Sigmoid colon (tissue), 6 donors: ENCODE measurements at regions not wholly inside any gene's neighbourhood (a gene's known extent, or its start where the extent isn't known, plus 50 kb on each side); places are given as distances from the start of the nearest gene placed in this dataset.

Experiments
- DNase-seq: peaks from one replicate; pipeline ENCODE4 v3.0.0-alpha.2; 2019
- H3K27ac ChIP-seq, 4 donors: fragments of 200-600 bp; sonication (generic); one replicate each; pipeline ENCODE4 v1.5.1; 2016 to 2019; ENCODE audit warnings: mild to moderate bottlenecking in 1 of 4
- H3K27me3 ChIP-seq, 3 donors: fragments of 200-600 bp; sonication (generic); one replicate each; pipeline ENCODE4 v1.5.1; 2019; ENCODE audit warnings: mild to moderate bottlenecking in 1 of 3
- H3K36me3 ChIP-seq, 4 donors: fragments of 200-600 bp; sonication (generic); one replicate each; pipeline ENCODE4 v1.5.1; 2016 to 2019
- H3K4me1 ChIP-seq, 4 donors: fragments of 200-600 bp; sonication (generic); one replicate each; pipeline ENCODE4 v1.5.1; 2017 to 2019
- H3K4me3 ChIP-seq, 4 donors: fragments of 200-600 bp; sonication (generic); one replicate each; pipeline ENCODE4 v1.5.1; 2017 to 2019; ENCODE audit warnings: mild to moderate bottlenecking in 2 of 4, moderate library complexity in 1 of 4
- H3K9me3 ChIP-seq, 4 donors: fragments of 200-600 bp in 3 of 4; sonication (generic) in 3 of 4; one replicate each; pipeline versions ENCODE4 v1.5.1 to v1.6.1; 2013 to 2019
- EP300 ChIP-seq, 4 donors: sonication (generic); formaldehyde crosslinking; IDR thresholded peaks; one replicate each; pipeline ENCODE4 v1.6.1; 2017; ENCODE audit warnings: antibody characterized with exemption in 4 of 4
- POLR2A ChIP-seq, 2 donors: fragments of 450-650 bp; IDR thresholded peaks; one replicate each; pipeline ENCODE4 v1.6.1; 2016; ENCODE audit warnings: antibody characterized with exemption in 2 of 2, mild to moderate bottlenecking in 2 of 2, moderate library complexity in 2 of 2
- POLR2AphosphoS5 ChIP-seq, 4 donors: sonication (generic); formaldehyde crosslinking; IDR thresholded peaks; one replicate each; pipeline ENCODE4 v1.6.1; 2017; ENCODE audit warnings: antibody characterized with exemption in 4 of 4
- WGBS, 2 donors: extraction: QIAGEN DNeasy Blood & Tissue Kit; methylation state at CpG; one replicate each; pipeline ENCODE4 v1.1.7; 2013; 5-methylcytosine and 5-hydroxymethylcytosine counted together
- intact Hi-C: fragments of 100-400 bp; cut with DNase I; formaldehyde crosslinking; loops from one replicate; pipeline ENCODE4 v1.15.1; 2023
- TF ChIP-seq, protein P1 (sequence below), 4 experiments: fragments of 450-650 bp in 3 of 4; fragments of 200-600 bp in 1 of 4; IDR thresholded peaks; one replicate each; pipeline ENCODE4 v1.5.1; 2016 to 2019; ENCODE audit warnings: antibody characterized with exemption in 4 of 4, mild to moderate bottlenecking in 3 of 4, moderate library complexity in 2 of 4
- donor health status: healthy with polysubstance abuse.
- donor health status: healthy.

DNA sequence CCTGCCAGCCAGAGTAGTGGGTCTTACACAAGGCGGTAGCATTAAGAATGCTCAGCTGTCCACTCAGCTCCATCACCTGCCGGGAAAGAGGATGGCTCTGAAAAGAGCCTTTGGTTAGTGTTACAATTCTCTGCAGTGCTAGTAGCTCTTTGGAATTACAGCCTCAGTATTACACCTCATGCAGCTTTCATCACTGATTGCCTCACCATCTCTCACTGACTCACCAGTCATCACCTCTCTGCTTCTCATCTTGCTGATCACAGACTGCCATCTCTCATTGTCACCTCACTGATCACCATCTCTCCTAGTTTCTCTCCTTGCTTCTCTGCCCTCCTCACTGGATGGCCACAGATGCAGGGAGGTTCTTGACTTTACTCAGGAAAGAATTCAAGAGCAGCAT is 573.5 kb upstream of the SETBP1 start:
- H3K4me3 ChIP-seq, result no peak overlapping the region
- intact Hi-C loops, result loop anchor here (10.0 kb wide), 1 partner anchor 1108 kb away; no protein-coding TSS in a partner anchor
- H3K9me3 ChIP-seq, result no peaks in the 10 kb centered on the region
- no peaks in the 10 kb centered on the region for H3K4me1 ChIP-seq
- H3K36me3 ChIP-seq, result no peaks in the 10 kb centered on the region
- DNase-seq, result no peak
- H3K27ac ChIP-seq, result no peak overlapping the region
- TF ChIP-seq POLR2AphosphoS5 (IDR thresholded peaks at IDR 0.05) (no peak), POLR2A (IDR thresholded peaks at IDR 0.05) (no peak), EP300 (IDR thresholded peaks at IDR 0.05) (no peak)
- TF ChIP-seq, protein P1, sequence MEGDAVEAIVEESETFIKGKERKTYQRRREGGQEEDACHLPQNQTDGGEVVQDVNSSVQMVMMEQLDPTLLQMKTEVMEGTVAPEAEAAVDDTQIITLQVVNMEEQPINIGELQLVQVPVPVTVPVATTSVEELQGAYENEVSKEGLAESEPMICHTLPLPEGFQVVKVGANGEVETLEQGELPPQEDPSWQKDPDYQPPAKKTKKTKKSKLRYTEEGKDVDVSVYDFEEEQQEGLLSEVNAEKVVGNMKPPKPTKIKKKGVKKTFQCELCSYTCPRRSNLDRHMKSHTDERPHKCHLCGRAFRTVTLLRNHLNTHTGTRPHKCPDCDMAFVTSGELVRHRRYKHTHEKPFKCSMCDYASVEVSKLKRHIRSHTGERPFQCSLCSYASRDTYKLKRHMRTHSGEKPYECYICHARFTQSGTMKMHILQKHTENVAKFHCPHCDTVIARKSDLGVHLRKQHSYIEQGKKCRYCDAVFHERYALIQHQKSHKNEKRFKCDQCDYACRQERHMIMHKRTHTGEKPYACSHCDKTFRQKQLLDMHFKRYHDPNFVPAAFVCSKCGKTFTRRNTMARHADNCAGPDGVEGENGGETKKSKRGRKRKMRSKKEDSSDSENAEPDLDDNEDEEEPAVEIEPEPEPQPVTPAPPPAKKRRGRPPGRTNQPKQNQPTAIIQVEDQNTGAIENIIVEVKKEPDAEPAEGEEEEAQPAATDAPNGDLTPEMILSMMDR (IDR thresholded peaks at IDR 0.05), result no peak
- H3K27me3 ChIP-seq, result no peaks in the 10 kb centered on the region
- 92 to 94% methylated on average over 2 of the region's 2 CpGs for WGBS, 2 donors

DNA sequence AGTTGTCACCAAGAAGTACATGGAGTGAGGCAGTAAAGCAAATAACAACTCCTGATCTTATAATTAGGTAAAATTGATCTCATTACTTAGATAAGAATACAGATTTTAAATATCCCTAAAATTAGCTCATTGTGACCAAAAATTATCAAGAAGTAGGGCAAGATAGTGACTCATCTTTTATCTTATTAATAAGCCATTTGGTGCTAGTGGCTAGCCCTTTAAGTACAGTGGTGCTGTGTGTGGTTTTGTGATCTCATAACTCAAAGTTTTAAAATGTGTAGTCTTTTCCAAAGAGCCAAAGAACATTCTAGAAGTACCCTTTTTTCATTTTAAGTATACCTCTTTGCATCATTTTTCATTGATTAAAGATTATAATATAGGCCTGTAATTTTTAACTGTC is 569.4 kb upstream of the SETBP1 start:
- Histone ChIP-seq H3K27ac (no peak overlapping the region), H3K36me3 (no peaks in the 10 kb centered on the region), H3K27me3 (no peaks in the 10 kb centered on the region), H3K9me3 (no peaks in the 10 kb centered on the region), H3K4me3 (no peak overlapping the region), H3K4me1 (no peaks in the 10 kb centered on the region)
- TF ChIP-seq, protein P1 (IDR thresholded peaks at IDR 0.05), result no peak
- TF ChIP-seq EP300 (IDR thresholded peaks at IDR 0.05) (no peak), POLR2A (IDR thresholded peaks at IDR 0.05) (no peak), POLR2AphosphoS5 (IDR thresholded peaks at IDR 0.05) (no peak)
- intact Hi-C loops, result loop anchor here (10.0 kb wide), 1 partner anchor 563 kb away; no protein-coding TSS in a partner anchor
- no peak for DNase-seq

DNA sequence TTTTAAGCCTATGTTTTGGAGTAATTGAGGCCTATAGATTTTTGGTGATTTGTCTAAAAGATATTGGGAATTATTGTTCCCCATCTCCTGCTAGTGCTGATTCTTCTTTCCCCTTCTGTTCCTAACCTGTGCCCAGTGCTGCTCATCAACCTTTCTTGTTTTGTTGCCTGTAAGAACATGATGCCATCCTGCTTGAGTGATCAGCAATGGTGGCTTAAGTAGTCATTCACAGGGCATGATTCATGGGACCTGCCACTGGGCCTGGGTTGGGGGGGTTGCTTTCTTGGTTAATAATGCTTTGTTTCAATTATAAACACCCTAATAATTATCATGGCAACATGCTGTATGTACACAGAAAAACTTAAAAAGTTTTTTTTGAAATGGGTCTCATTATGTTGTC is 562.9 kb upstream of the SETBP1 start:
- intact Hi-C loops, result loop anchor here (10.0 kb wide), 1 partner anchor 557 kb away; no protein-coding TSS in a partner anchor

DNA sequence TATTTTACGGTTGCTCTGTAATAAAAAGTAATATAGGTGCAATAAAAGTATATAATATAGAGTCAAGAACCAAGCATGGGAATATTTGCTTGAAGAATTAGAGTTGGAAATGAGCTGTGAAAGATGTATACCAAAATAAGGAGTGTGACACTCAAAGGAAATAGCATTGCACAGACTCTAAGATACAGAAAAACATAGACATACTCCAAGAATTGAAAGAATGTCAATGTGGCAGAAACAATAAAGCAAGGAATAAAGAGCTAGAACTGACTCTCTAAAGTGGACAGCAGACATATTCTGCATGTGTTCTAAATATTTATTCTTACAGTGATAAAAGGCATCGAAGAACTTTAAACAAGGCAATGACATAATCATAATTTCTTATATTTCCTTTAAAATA is 561.1 kb upstream of the SETBP1 start:
- H3K36me3 ChIP-seq, result no peaks in the 10 kb centered on the region
- intact Hi-C loops, result loop anchor here (10.0 kb wide), 1 partner anchor 555 kb away; no protein-coding TSS in a partner anchor
- no peak overlapping the region for H3K27ac ChIP-seq
- no peak for DNase-seq
- H3K4me3 ChIP-seq, result no peak overlapping the region
- WGBS, 2 donors, result 19 to 66% methylated on average over 2 of the region's 2 CpGs
- no peaks in the 10 kb centered on the region for H3K9me3 ChIP-seq
- H3K27me3 ChIP-seq, result no peaks in the 10 kb centered on the region
- no peak for TF ChIP-seq EP300 (IDR thresholded peaks at IDR 0.05)
- no peak for TF ChIP-seq POLR2A (IDR thresholded peaks at IDR 0.05)
- TF ChIP-seq, protein P1 (IDR thresholded peaks at IDR 0.05), result no peak
- no peak for TF ChIP-seq POLR2AphosphoS5 (IDR thresholded peaks at IDR 0.05)
- H3K4me1 ChIP-seq, result peaks cover 0 to 8% (median 0%) of the 10 kb centered on the region in 4 donors

More for the DNA sequence above, 562.9 kb upstream of the SETBP1 start:
- Histone ChIP-seq H3K36me3 (no peaks in the 10 kb centered on the region), H3K9me3 (no peaks in the 10 kb centered on the region), H3K4me1 (no peaks in the 10 kb centered on the region), H3K27ac (no peak overlapping the region), H3K27me3 (no peaks in the 10 kb centered on the region), H3K4me3 (no peak overlapping the region)
- TF ChIP-seq EP300 (IDR thresholded peaks at IDR 0.05) (no peak), POLR2A (IDR thresholded peaks at IDR 0.05) (no peak), POLR2AphosphoS5 (IDR thresholded peaks at IDR 0.05) (no peak)
- TF ChIP-seq, protein P1 (IDR thresholded peaks at IDR 0.05), result no peak
- no peak for DNase-seq

DNA sequence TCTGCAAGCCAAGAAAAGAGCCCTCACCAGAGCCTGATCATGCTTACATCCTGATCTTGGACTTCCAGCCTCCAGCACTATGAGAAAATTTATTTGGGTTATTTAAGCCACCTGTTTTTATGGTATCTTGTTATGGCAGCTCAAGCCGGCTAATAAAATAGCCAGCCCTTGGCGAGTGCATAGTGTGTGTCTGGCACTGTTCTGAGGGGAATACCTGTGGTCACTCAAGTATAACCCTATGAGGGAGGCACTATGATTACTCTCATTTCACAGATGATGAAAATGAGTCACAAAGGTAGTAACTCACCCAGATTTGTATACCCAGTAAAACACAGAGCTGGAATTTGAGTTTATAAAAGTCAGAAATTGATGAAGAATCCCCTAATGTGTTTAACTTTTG is 556.9 kb upstream of the SETBP1 start:
- Histone ChIP-seq H3K27ac (no peak overlapping the region), H3K4me3 (no peak overlapping the region), H3K4me1 (peaks cover 0 to 8% (median 0%) of the 10 kb centered on the region in 4 donors), H3K27me3 (no peaks in the 10 kb centered on the region), H3K36me3 (no peaks in the 10 kb centered on the region), H3K9me3 (no peaks in the 10 kb centered on the region)
- intact Hi-C loops, result no loop called here
- no peak for DNase-seq
- 24 to 57% methylated on average over 2 of the region's 2 CpGs for WGBS, 2 donors
- TF ChIP-seq POLR2AphosphoS5 (IDR thresholded peaks at IDR 0.05), result peak in 2 of 4 donors; percentile 47 to 57
- TF ChIP-seq, protein P1 (IDR thresholded peaks at IDR 0.05), result no peak
